ENCODE measurements at regions not wholly inside any gene's neighbourhood (a gene's known extent, or its start where the extent isn't known, plus 50 kb on each side); places are given as distances from the start of the nearest gene placed in this dataset.
A peak's percentile ranks its signal among the peaks of the same experiment; 100 is the strongest.

DNA sequence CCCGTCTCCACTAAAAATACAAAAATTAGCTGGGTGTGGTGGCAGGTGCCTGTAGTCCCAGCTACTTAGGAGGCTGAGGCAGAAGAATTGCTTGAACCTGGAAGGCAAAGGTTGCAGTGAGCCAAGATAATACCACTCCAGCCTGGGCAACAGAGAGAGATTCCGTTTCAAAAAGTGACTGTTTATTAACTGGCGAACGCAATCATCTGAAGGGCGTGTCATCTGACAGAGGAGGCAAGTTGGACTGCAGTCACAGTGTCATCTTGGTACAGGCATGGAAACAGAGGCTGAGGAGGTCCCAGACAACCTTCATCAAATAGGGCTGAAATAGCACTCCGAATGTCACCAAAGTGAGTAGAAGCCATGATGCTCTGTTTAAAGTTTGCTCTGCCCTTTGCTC lies 75.3 kb upstream of the NFE2L3 start:
- Histone ChIP-seq H3K27me3 (ENCODE audit: insufficient read depth, low read length) (peaks cover 14% of the 10 kb centered on the region), H4K20me1 (ENCODE audit: insufficient read depth, low read length) (no peaks in the 10 kb centered on the region), H3K27ac (ENCODE audit: low read depth, low read length) (no peak overlapping the region), H3K4me1 (ENCODE audit: insufficient read depth, low read length) (no peaks in the 10 kb centered on the region), H3K9ac (ENCODE audit: low read length) (no peak overlapping the region), H3K79me2 (ENCODE audit: insufficient read depth, low read length) (no peaks in the 10 kb centered on the region), H2AFZ (ENCODE audit: low read depth, low read length) (no peak overlapping the region), H3K36me3 (ENCODE audit: insufficient read depth, low read length) (no peaks in the 10 kb centered on the region), H3K9me3 (ENCODE audit: insufficient read depth, low read depth, low read length) (no peaks in the 10 kb centered on the region), H3K4me2 (ENCODE audit: low read length) (no peak overlapping the region), H3K4me3 (ENCODE audit: insufficient read depth, low read depth, low read length) (no peak overlapping the region)
- H3K36me3 Mint-ChIP-seq (ENCODE audit: low read depth, unreplicated experiment), result no peaks in the 10 kb centered on the region
- TF ChIP-seq, protein P1, sequence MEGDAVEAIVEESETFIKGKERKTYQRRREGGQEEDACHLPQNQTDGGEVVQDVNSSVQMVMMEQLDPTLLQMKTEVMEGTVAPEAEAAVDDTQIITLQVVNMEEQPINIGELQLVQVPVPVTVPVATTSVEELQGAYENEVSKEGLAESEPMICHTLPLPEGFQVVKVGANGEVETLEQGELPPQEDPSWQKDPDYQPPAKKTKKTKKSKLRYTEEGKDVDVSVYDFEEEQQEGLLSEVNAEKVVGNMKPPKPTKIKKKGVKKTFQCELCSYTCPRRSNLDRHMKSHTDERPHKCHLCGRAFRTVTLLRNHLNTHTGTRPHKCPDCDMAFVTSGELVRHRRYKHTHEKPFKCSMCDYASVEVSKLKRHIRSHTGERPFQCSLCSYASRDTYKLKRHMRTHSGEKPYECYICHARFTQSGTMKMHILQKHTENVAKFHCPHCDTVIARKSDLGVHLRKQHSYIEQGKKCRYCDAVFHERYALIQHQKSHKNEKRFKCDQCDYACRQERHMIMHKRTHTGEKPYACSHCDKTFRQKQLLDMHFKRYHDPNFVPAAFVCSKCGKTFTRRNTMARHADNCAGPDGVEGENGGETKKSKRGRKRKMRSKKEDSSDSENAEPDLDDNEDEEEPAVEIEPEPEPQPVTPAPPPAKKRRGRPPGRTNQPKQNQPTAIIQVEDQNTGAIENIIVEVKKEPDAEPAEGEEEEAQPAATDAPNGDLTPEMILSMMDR (IDR thresholded peaks at IDR 0.05; ENCODE audit: insufficient read depth, low read depth, low read length), result no peak
- no peak for TF ChIP-seq EZH2 (IDR thresholded peaks at IDR 0.05; ENCODE audit: insufficient read depth, low read length)
- H3K9me3 Mint-ChIP-seq (ENCODE audit: unreplicated experiment), result no peaks in the 10 kb centered on the region
- H3K4me3 Mint-ChIP-seq (ENCODE audit: unreplicated experiment), result no peak overlapping the region
- H3K27ac Mint-ChIP-seq (ENCODE audit: unreplicated experiment), result no peak overlapping the region
- DNase-seq (ENCODE audit: low read depth), result no peak
- peaks cover 16% of the 10 kb centered on the region for H3K27me3 Mint-ChIP-seq (ENCODE audit: low read depth, unreplicated experiment)
- H3K4me1 Mint-ChIP-seq (ENCODE audit: low read depth, unreplicated experiment), result peaks cover 4% of the 10 kb centered on the region
- no peak for FAIRE-seq

DNA sequence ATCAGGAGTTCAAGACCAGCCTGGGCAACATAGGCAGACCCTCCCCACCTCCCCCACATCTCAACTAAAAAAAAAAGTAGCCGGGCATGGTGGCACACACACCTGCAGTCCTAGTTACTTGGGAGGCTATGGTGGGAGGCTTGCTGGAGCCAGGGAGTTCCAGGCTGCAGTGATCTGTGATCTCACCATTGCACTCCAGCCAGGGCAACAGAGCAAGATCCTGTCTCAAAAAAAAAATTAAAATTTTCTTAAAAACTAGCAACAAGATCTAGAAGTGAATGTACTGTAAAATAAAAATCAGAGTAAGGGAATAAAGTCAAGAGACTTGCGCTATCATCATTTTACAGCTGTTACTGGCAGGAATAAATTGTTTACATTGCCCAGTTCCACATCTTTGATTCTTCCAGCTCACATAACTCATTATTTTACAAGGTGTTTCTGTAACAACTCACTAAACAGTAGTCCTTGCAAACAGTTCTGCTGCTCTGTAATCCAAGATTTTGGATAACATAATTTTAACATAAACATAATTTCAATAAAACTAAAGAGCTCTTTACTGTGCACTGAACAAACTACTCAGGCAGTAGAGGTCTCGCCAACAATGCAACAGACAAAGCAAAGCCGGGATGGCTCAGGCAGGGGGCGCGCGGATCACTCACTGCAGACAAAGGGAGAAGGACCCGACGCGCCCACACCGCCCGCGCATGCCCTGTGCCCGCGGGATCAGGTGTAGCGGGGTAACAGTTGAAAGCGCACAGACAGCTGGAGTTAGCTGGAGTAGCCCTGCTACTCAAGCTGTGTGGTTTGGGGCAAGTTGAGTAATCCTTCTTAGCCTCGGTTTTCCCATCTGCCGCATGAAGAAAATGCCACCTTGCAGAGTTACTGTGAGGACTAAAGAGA lies 73.3 kb upstream of the NFE2L3 start:
- H3K9me3 ChIP-seq (ENCODE audit: insufficient read depth, low read depth, low read length), result no peaks in the 10 kb centered on the region
- Mint-ChIP-seq H3K4me1 (ENCODE audit: low read depth, unreplicated experiment) (peaks cover 3% of the 10 kb centered on the region), H3K36me3 (ENCODE audit: low read depth, unreplicated experiment) (no peaks in the 10 kb centered on the region), H3K9me3 (ENCODE audit: unreplicated experiment) (no peaks in the 10 kb centered on the region), H3K27ac (ENCODE audit: unreplicated experiment) (no peak overlapping the region), H3K4me3 (ENCODE audit: unreplicated experiment) (peak overlapping the region; percentile 16), H3K27me3 (ENCODE audit: low read depth, unreplicated experiment) (peaks cover 19% of the 10 kb centered on the region)
- DNase-seq (ENCODE audit: low read depth) (peak; percentile 8), FAIRE-seq (no peak)
- H3K27me3 ChIP-seq (ENCODE audit: insufficient read depth, low read length), result peaks cover 14% of the 10 kb centered on the region
- TF ChIP-seq EZH2 (IDR thresholded peaks at IDR 0.05; ENCODE audit: insufficient read depth, low read length), result no peak
- TF ChIP-seq, protein P1 (IDR thresholded peaks at IDR 0.05; ENCODE audit: insufficient read depth, low read depth, low read length), result peak; percentile 22
- H3K36me3 ChIP-seq (ENCODE audit: insufficient read depth, low read length), result no peaks in the 10 kb centered on the region
- no peaks in the 10 kb centered on the region for H3K4me1 ChIP-seq (ENCODE audit: insufficient read depth, low read length)
- H3K9ac ChIP-seq (ENCODE audit: low read length), result no peak overlapping the region
- H3K4me2 ChIP-seq (ENCODE audit: low read length), result peak overlapping the region; percentile 19
- no peaks in the 10 kb centered on the region for H4K20me1 ChIP-seq (ENCODE audit: insufficient read depth, low read length)
- no peak overlapping the region for H3K27ac ChIP-seq (ENCODE audit: low read depth, low read length)
- H2AFZ ChIP-seq (ENCODE audit: low read depth, low read length), result no peak overlapping the region
- H3K4me3 ChIP-seq (ENCODE audit: insufficient read depth, low read depth, low read length), result no peak overlapping the region
- H3K79me2 ChIP-seq (ENCODE audit: insufficient read depth, low read length), result no peaks in the 10 kb centered on the region

DNA sequence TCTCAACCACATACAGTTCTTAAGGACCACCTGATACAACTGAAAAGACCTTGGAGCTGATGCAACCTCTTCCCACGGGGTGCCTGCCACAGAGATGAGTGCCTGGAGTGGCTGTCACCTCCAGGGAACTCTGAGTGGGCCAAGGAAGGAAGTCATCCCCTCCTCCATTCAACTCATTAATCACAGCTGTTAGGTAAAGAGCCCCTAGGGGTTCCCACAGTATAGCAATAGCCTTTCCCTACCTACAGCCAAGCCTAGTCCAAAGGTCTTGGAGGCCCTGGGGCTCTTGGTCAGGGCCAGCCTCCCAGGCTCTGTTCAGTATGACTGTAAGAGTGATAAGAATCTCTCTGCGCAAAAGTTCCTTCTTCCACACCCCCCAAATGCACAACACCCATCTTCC lies 70.4 kb upstream of the NFE2L3 start:
- Mint-ChIP-seq H3K36me3 (ENCODE audit: low read depth, unreplicated experiment) (no peaks in the 10 kb centered on the region), H3K27me3 (ENCODE audit: low read depth, unreplicated experiment) (peaks cover 14% of the 10 kb centered on the region), H3K27ac (ENCODE audit: unreplicated experiment) (no peak overlapping the region)

More for the DNA sequence above, 70.4 kb upstream of the NFE2L3 start:
- H3K4me1 Mint-ChIP-seq (ENCODE audit: low read depth, unreplicated experiment), result peaks cover 3% of the 10 kb centered on the region
- no peak overlapping the region for H3K4me3 ChIP-seq (ENCODE audit: insufficient read depth, low read depth, low read length)
- H3K4me3 Mint-ChIP-seq (ENCODE audit: unreplicated experiment), result no peak overlapping the region
- no peaks in the 10 kb centered on the region for H4K20me1 ChIP-seq (ENCODE audit: insufficient read depth, low read length)
- H3K27ac ChIP-seq (ENCODE audit: low read depth, low read length), result no peak overlapping the region
- no peak overlapping the region for H3K9ac ChIP-seq (ENCODE audit: low read length)
- TF ChIP-seq EZH2 (IDR thresholded peaks at IDR 0.05; ENCODE audit: insufficient read depth, low read length), result no peak
- TF ChIP-seq, protein P1 (IDR thresholded peaks at IDR 0.05; ENCODE audit: insufficient read depth, low read depth, low read length), result no peak
- no peaks in the 10 kb centered on the region for H3K9me3 Mint-ChIP-seq (ENCODE audit: unreplicated experiment)
- peaks cover 12% of the 10 kb centered on the region for H3K27me3 ChIP-seq (ENCODE audit: insufficient read depth, low read length)
- DNase-seq (ENCODE audit: low read depth) (no peak), FAIRE-seq (no peak)
- H3K9me3 ChIP-seq (ENCODE audit: insufficient read depth, low read depth, low read length), result no peaks in the 10 kb centered on the region
- no peaks in the 10 kb centered on the region for H3K4me1 ChIP-seq (ENCODE audit: insufficient read depth, low read length)
- H3K36me3 ChIP-seq (ENCODE audit: insufficient read depth, low read length), result no peaks in the 10 kb centered on the region
- H3K4me2 ChIP-seq (ENCODE audit: low read length), result no peak overlapping the region
- H2AFZ ChIP-seq (ENCODE audit: low read depth, low read length), result no peak overlapping the region
- no peaks in the 10 kb centered on the region for H3K79me2 ChIP-seq (ENCODE audit: insufficient read depth, low read length)

Measured in astrocyte (in vitro differentiated cells and primary cell).